ENCODE measurements at regions not wholly inside any gene's neighbourhood (a gene's known extent, or its start where the extent isn't known, plus 50 kb on each side); places are given as distances from the start of the nearest gene placed in this dataset.

- intact Hi-C loops (cut with DNase I), result no loop called here
- Histone ChIP-seq H3K9me3 (no peaks in the 10 kb centered on the region), H3K27me3 (no peaks in the 10 kb centered on the region), H3K4me3 (no peak overlapping the region), H3K27ac (no peak overlapping the region), H3K36me3 (replicated peaks in 1 of 2; ENCODE audit: insufficient read depth in 1 of 2, low read depth in 2 of 2) (no peaks in the 10 kb centered on the region), H3K4me1 (no peaks in the 10 kb centered on the region)
- 76 to 79% methylated on average over 11 of the region's 11 CpGs for WGBS, 2 donors
- TF ChIP-seq POLR2A (IDR thresholded peaks at IDR 0.05) (no peak), CTCF (IDR thresholded peaks at IDR 0.05) (no peak)
- no peak for DNase-seq
- no peak for ATAC-seq
These were observed 326.1 kb upstream of the MAF start for GRCh38 chr16:79926451-79927205.

- DNase-seq (no peak), ATAC-seq (no peak)
- Histone ChIP-seq H3K9me3 (no peaks in the 10 kb centered on the region), H3K27ac (no peak overlapping the region), H3K27me3 (no peaks in the 10 kb centered on the region), H3K36me3 (replicated peaks in 1 of 2; ENCODE audit: insufficient read depth in 1 of 2, low read depth in 2 of 2) (no peaks in the 10 kb centered on the region), H3K4me3 (no peak overlapping the region), H3K4me1 (no peaks in the 10 kb centered on the region)
- no peak for TF ChIP-seq POLR2A (IDR thresholded peaks at IDR 0.05)
- TF ChIP-seq CTCF (IDR thresholded peaks at IDR 0.05), result no peak
- intact Hi-C loops (cut with DNase I), result no loop called here
- 63 to 71% methylated on average over 3 of the region's 3 CpGs for WGBS, 2 donors
These were observed 322.9 kb upstream of the MAF start for GRCh38 chr16:79923431-79923830.

- H3K36me3 ChIP-seq (replicated peaks in 1 of 2; ENCODE audit: insufficient read depth in 1 of 2, low read depth in 2 of 2), result no peaks in the 10 kb centered on the region
- no peaks in the 10 kb centered on the region for H3K9me3 ChIP-seq
- H3K4me3 ChIP-seq, result no peak overlapping the region
- H3K27me3 ChIP-seq, result no peaks in the 10 kb centered on the region
- no peaks in the 10 kb centered on the region for H3K4me1 ChIP-seq
- intact Hi-C loops (cut with DNase I), result no loop called here
- H3K27ac ChIP-seq, result no peak overlapping the region
- no peak for TF ChIP-seq CTCF (IDR thresholded peaks at IDR 0.05)
- TF ChIP-seq POLR2A (IDR thresholded peaks at IDR 0.05), result no peak
- ATAC-seq (no peak), DNase-seq (no peak)
- WGBS, 2 donors, result 86 to 96% methylated on average over 3 of the region's 3 CpGs
These were observed 320.1 kb upstream of the MAF start for GRCh38 chr16:79920685-79921084.

GRCh38 chr16:79918916-79919315 lies 318.4 kb upstream of the MAF start:
- no peak for TF ChIP-seq CTCF (IDR thresholded peaks at IDR 0.05)
- no peak for TF ChIP-seq POLR2A (IDR thresholded peaks at IDR 0.05)
- H3K27me3 ChIP-seq, result no peaks in the 10 kb centered on the region
- intact Hi-C loops (cut with DNase I), result no loop called here
- no peaks in the 10 kb centered on the region for H3K9me3 ChIP-seq
- H3K27ac ChIP-seq, result no peak overlapping the region
- H3K36me3 ChIP-seq (replicated peaks in 1 of 2; ENCODE audit: insufficient read depth in 1 of 2, low read depth in 2 of 2), result no peaks in the 10 kb centered on the region
- WGBS, 2 donors, result 85 to 98% methylated on average over 3 of the region's 3 CpGs
- H3K4me3 ChIP-seq, result no peak overlapping the region
- ATAC-seq (no peak), DNase-seq (no peak)
- no peaks in the 10 kb centered on the region for H3K4me1 ChIP-seq

GRCh38 chr16:79915761-79916160 lies 315.2 kb upstream of the MAF start:
- DNase-seq (no peak), ATAC-seq (no peak)
- Histone ChIP-seq H3K36me3 (replicated peaks in 1 of 2; ENCODE audit: insufficient read depth in 1 of 2, low read depth in 2 of 2) (no peaks in the 10 kb centered on the region), H3K27ac (no peak overlapping the region), H3K27me3 (no peaks in the 10 kb centered on the region), H3K9me3 (no peaks in the 10 kb centered on the region), H3K4me1 (no peaks in the 10 kb centered on the region), H3K4me3 (no peak overlapping the region)
- no peak for TF ChIP-seq CTCF (IDR thresholded peaks at IDR 0.05)
- TF ChIP-seq POLR2A (IDR thresholded peaks at IDR 0.05), result no peak
- intact Hi-C loops (cut with DNase I), result no loop called here
